Fibroblast of skin of back (primary cell): ENCODE measurements at regions not wholly inside any gene's neighbourhood (a gene's known extent, or its start where the extent isn't known, plus 50 kb on each side); places are given as distances from the start of the nearest gene placed in this dataset.

ENCODE experiments used
- DNase-seq: peaks from one replicate; pipeline ENCODE4 v3.0.0-alpha.2; 2013

- no peak for DNase-seq
These were observed 61.5 kb upstream of the ATP11B start for GRCh38 chr3:182731764-182732163.

GRCh38 chr3:182732232-182733015 is 60.9 kb upstream of the ATP11B start:
- no peak for DNase-seq

DNA sequence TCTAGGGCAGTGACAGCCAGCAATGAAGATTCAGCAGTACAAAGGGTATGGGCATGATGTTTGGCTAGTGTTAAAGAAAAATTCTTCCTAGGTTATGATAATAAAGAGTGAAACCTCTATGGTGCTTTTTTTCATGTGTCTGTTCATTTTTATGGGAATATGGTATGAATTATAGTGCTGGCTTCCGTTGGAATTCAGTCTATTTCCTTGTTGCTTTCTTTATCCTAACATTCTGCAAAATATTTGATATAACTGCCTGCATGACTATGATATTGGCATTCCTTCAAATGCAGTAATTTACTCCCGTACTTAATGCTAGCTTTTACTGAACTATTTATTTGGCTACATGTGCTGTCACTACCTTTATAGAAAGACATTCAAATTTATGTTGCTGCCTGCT is 57.6 kb upstream of the ATP11B start:
- peak; percentile 88 for DNase-seq

GRCh38 chr3:182737825-182738224 is 55.5 kb upstream of the ATP11B start:
- no peak for DNase-seq

- no peak for DNase-seq
These were observed 54.5 kb upstream of the ATP11B start for GRCh38 chr3:182738583-182739411.

DNA sequence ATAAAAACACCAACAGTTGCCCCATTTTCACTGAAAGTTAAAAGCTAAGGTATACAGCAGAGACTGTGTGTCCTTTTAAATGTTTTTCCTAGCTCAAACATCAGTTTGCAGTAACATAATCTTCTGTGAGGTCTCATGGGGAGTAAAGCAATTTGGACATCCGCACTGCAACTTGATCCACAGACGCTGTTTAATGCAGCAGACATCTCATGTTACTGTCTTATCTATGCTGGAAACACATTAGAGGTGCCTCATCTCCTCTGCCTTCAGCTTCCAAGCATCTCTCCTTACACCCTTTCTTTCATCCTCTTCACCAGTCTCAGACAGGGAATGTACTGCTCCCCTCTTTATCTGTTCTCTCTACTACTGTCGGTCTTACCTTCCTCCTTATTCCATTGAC is 53.7 kb upstream of the ATP11B start:
- DNase-seq = peak; percentile 66

GRCh38 chr3:182740710-182741109 is 52.6 kb upstream of the ATP11B start:
- DNase-seq = no peak

DNA sequence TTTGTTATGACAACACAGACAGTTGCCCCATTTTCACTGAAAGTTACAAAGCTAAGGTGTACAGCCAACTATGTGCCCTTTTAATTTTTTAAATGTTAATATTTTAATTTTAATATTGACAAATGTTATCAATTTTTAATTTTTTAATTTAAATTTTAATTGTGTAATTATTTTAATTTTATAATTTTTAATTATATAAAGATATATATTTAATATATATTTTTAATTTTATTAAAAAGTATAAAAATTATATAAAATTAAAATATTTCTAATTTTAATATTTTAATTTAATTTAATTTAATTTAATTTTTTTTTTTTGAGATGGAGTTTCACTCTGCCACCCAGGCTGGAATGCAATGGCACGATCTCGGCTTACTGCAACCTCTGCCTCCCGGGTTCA is 52.1 kb upstream of the ATP11B start:
- no peak for DNase-seq
